Smooth muscle cell (in vitro differentiated cells): ENCODE measurements at regions not wholly inside any gene's neighbourhood (a gene's known extent, or its start where the extent isn't known, plus 50 kb on each side); places are given as distances from the start of the nearest gene placed in this dataset.

Experiments
- DNase-seq: peaks from one replicate; lab custom pipeline; 2025; ENCODE audit not compliant: unreplicated experiment; lab: John Stamatoyannopoulos, UW
- H2AFZ ChIP-seq: fragments of 200-600 bp; sonication (generic); 2 replicates; pipeline ENCODE4 v1.6.0; 2016; ENCODE audit warnings: antibody characterized with exemption, low read depth, mild to moderate bottlenecking
- H3F3A ChIP-seq: fragments of 200-600 bp; sonication (generic); 2 replicates; pipeline ENCODE4 v1.6.0; 2017; ENCODE audit warnings: antibody characterized with exemption, low read depth
- H3K27ac ChIP-seq: fragments of 200-600 bp; sonication (generic); 2 replicates; pipeline ENCODE4 v1.5.1; 2016; ENCODE audit warnings: low read depth, mild to moderate bottlenecking
- H3K27me3 ChIP-seq: fragments of 200-600 bp; sonication (generic); 2 replicates; pipeline ENCODE4 v1.6.1; 2016; ENCODE audit warnings: low read depth, mild to moderate bottlenecking
- H3K36me3 ChIP-seq: fragments of 200-600 bp; sonication (generic); 2 replicates; pipeline ENCODE4 v1.5.1; 2016; ENCODE audit warnings: low read depth
- H3K4me1 ChIP-seq: fragments of 200-600 bp; sonication (generic); 2 replicates; pipeline ENCODE4 v1.5.1; 2016; ENCODE audit warnings: low read depth
- H3K4me2 ChIP-seq: fragments of 200-600 bp; sonication (generic); 2 replicates; pipeline ENCODE4 v1.6.0; 2016; ENCODE audit warnings: mild to moderate bottlenecking
- H3K4me3 ChIP-seq: fragments of 200-600 bp; sonication (generic); 2 replicates; pipeline ENCODE4 v1.5.1; 2016; ENCODE audit warnings: mild to moderate bottlenecking
- H3K79me2 ChIP-seq: fragments of 200-600 bp; sonication (generic); 2 replicates; pipeline ENCODE4 v1.6.0; 2016; ENCODE audit warnings: low read depth, mild to moderate bottlenecking
- H3K9ac ChIP-seq: fragments of 200-600 bp; sonication (generic); 2 replicates; pipeline ENCODE4 v1.6.0; 2016; ENCODE audit warnings: low read depth
- H3K9me3 ChIP-seq: fragments of 200-600 bp; sonication (generic); replicated peaks from 2 replicates; pipeline ENCODE4 v1.5.1; 2016; ENCODE audit warnings: low read depth
- H4K20me1 ChIP-seq: fragments of 200-600 bp; sonication (generic); 2 replicates; pipeline ENCODE4 v1.6.0; 2016; ENCODE audit warnings: low read depth
- WGBS: methylation state at CpG from one replicate; pipeline ENCODE4 v1.1.7; 2016; ENCODE audit warnings: low lambda C conversion rate; 5-methylcytosine and 5-hydroxymethylcytosine counted together
- TF ChIP-seq, protein P1 (sequence below): fragments of 200-600 bp; sonication (generic); IDR thresholded peaks from 2 replicates; pipeline ENCODE4 v1.5.1; 2017; ENCODE audit warnings: borderline replicate concordance, mild to moderate bottlenecking, antibody characterized with exemption; ENCODE audit not compliant: insufficient read depth, poor library complexity, severe bottlenecking

DNA sequence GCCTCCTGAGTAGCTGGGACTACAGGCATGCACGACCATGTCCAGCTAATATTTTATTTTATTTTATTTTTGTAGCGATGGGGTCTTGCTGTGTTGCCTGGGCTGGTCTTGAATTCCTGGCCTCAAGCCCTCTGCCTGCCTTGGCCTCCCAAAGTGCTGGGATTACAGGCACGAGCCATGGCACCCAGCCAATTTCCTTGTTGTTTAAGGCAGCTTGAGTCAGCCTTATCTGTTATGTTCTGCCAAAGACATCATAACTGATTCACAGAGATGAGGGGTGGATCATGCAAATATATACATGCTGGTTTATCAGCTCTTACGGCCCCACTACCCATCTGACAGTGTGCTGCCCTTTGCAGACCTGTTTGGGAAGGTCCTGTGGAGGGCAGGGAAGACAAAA, 826.7 kb downstream of the TYW1 start:
- no peak overlapping the region for H2AFZ ChIP-seq
- no peaks in the 10 kb centered on the region for H3F3A ChIP-seq
- no peaks in the 10 kb centered on the region for H3K9me3 ChIP-seq
- H3K4me1 ChIP-seq, result no peaks in the 10 kb centered on the region
- 52% methylated on average over 4 of the region's 4 CpGs for WGBS
- H3K27ac ChIP-seq, result no peak overlapping the region
- peak; percentile 2 for DNase-seq
- TF ChIP-seq, protein P1, sequence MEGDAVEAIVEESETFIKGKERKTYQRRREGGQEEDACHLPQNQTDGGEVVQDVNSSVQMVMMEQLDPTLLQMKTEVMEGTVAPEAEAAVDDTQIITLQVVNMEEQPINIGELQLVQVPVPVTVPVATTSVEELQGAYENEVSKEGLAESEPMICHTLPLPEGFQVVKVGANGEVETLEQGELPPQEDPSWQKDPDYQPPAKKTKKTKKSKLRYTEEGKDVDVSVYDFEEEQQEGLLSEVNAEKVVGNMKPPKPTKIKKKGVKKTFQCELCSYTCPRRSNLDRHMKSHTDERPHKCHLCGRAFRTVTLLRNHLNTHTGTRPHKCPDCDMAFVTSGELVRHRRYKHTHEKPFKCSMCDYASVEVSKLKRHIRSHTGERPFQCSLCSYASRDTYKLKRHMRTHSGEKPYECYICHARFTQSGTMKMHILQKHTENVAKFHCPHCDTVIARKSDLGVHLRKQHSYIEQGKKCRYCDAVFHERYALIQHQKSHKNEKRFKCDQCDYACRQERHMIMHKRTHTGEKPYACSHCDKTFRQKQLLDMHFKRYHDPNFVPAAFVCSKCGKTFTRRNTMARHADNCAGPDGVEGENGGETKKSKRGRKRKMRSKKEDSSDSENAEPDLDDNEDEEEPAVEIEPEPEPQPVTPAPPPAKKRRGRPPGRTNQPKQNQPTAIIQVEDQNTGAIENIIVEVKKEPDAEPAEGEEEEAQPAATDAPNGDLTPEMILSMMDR, result no peak
- no peaks in the 10 kb centered on the region for H4K20me1 ChIP-seq
- H3K27me3 ChIP-seq, result no peaks in the 10 kb centered on the region
- H3K4me2 ChIP-seq, result no peak overlapping the region
- no peak overlapping the region for H3K4me3 ChIP-seq
- no peak overlapping the region for H3K9ac ChIP-seq
- H3K36me3 ChIP-seq, result no peaks in the 10 kb centered on the region
- H3K79me2 ChIP-seq, result no peaks in the 10 kb centered on the region

DNA sequence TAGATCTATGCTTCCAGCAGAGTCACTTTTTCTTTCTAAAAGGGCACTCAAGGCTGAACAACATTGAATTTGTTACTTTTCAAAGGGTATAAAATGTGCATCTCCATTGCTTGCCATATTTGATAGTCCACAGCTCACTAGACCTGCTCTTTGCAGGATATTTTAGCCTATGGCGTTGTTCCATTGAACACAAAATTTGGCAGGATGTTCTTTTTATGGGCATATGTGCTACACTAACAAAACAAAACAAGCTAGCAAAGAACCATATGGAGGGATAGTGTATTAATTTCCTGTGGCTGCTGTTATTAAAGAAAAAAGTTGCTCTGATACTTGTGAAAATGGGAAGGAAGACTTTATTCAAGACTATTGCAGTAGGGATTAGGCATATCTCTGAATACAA, 828.7 kb downstream of the TYW1 start:
- Histone ChIP-seq H4K20me1 (no peaks in the 10 kb centered on the region), H3K4me1 (no peaks in the 10 kb centered on the region), H2AFZ (no peak overlapping the region), H3K9me3 (no peaks in the 10 kb centered on the region), H3F3A (no peaks in the 10 kb centered on the region), H3K79me2 (no peaks in the 10 kb centered on the region), H3K27ac (no peak overlapping the region), H3K9ac (no peak overlapping the region), H3K4me2 (no peak overlapping the region), H3K4me3 (no peak overlapping the region), H3K27me3 (no peaks in the 10 kb centered on the region), H3K36me3 (no peaks in the 10 kb centered on the region)
- DNase-seq, result no peak
- TF ChIP-seq, protein P1, result no peak
- WGBS, result 67% methylated on average over 1 of the region's 1 CpG

DNA sequence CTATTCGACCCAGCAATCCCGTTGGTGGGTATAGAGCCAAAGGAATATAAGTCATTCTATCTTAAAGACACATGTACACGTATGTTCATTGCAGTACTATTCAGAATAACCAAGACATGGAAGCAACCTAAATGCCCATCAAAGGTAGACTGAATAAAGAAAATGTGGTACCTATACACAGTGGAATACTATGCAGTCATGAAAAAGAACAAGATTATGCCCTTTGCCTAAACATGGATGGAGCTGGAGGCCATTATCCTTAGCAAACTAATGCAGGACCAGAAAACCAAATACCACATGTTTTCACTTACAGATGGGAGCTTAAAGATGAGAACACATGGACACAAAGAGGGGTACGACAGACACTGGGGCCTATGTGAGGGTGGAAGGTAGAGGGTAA, 845.3 kb downstream of the TYW1 start:
- Histone ChIP-seq H4K20me1 (no peaks in the 10 kb centered on the region), H3K4me3 (no peak overlapping the region), H3K9me3 (no peaks in the 10 kb centered on the region), H3K36me3 (no peaks in the 10 kb centered on the region), H3K79me2 (no peaks in the 10 kb centered on the region), H3K27me3 (no peaks in the 10 kb centered on the region), H2AFZ (no peak overlapping the region), H3K27ac (peak overlapping the region; percentile 96), H3F3A (peaks cover 5% of the 10 kb centered on the region), H3K4me2 (no peak overlapping the region), H3K4me1 (peaks cover 9% of the 10 kb centered on the region), H3K9ac (peak overlapping the region; percentile 40)
- 90% methylated on average over 4 of the region's 4 CpGs for WGBS
- DNase-seq, result no peak
- TF ChIP-seq, protein P1, result no peak

DNA sequence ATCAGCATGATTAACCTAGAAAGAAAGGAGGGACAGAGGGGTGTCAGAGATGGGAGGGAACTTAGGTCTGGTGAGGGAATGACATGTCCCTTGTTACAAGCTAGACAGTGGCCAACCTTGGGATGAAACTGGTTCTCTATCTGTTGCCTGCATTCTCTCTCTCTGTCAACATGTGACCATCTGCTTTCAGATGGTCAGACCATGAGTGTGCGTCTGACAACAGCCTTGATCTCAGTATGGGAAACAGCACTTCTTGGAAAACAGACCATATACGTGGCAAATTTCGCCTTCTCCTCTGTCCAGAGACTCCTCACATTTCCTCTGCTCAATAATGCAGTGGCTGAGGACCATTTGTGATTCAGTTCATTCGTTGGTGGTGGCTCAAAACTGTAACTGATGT, 845.9 kb downstream of the TYW1 start:
- Histone ChIP-seq H3K79me2 (no peaks in the 10 kb centered on the region), H3F3A (peaks cover 5% of the 10 kb centered on the region), H3K27ac (peak overlapping the region; percentile 96), H2AFZ (peak overlapping the region; percentile 49), H3K4me3 (no peak overlapping the region), H3K36me3 (no peaks in the 10 kb centered on the region), H3K9me3 (no peaks in the 10 kb centered on the region), H3K4me2 (peak overlapping the region; percentile 59), H3K9ac (peak overlapping the region; percentile 85), H3K4me1 (peaks cover 9% of the 10 kb centered on the region), H4K20me1 (no peaks in the 10 kb centered on the region), H3K27me3 (no peaks in the 10 kb centered on the region)
- WGBS, result 18% methylated on average over 4 of the region's 4 CpGs
- TF ChIP-seq, protein P1, result no peak
- no peak for DNase-seq
